ENCODE measurements at regions not wholly inside any gene's neighbourhood (a gene's known extent, or its start where the extent isn't known, plus 50 kb on each side); places are given as distances from the start of the nearest gene placed in this dataset.

- H3K79me2 ChIP-seq (ENCODE audit: insufficient read depth, low read length), result no peaks in the 10 kb centered on the region
- DNase-seq, result no peak
- no peak overlapping the region for H3K14ac ChIP-seq (ENCODE audit: insufficient read depth, low read length)
- H3T11ph ChIP-seq (ENCODE audit: low read length), result no peak overlapping the region
- no peak overlapping the region for H2BK15ac ChIP-seq (ENCODE audit: low read depth, low read length)
- no peak overlapping the region for H3K23ac ChIP-seq (ENCODE audit: insufficient read length, low read depth, low read length)
- H3K9ac ChIP-seq (ENCODE audit: extremely low read depth, insufficient read length, low read length), result no peak overlapping the region
- H3K4me2 ChIP-seq (ENCODE audit: insufficient read depth, insufficient read length, low read length), result no peak overlapping the region
- H3K4ac ChIP-seq (ENCODE audit: low read depth, low read length), result no peak overlapping the region
- no CpG with 5 or more reads among the region's 3 CpGs for WGBS (ENCODE audit: extremely low coverage, insufficient read length, low lambda C conversion rate)
- no peak overlapping the region for H2BK20ac ChIP-seq (ENCODE audit: low read depth, low read length, poor library complexity, severe bottlenecking)
- Mint-ChIP-seq H3K9me3 (no peaks in the 10 kb centered on the region), H3K4me1 (no peaks in the 10 kb centered on the region), H3K27ac (no peak overlapping the region), H3K4me3 (no peak overlapping the region), H3K36me3 (ENCODE audit: insufficient read depth in 1 of 3, low read depth in 3 of 3) (no peaks in the 10 kb centered on the region), H3K27me3 (ENCODE audit: low read depth) (no peaks in the 10 kb centered on the region)
- H3K27ac ChIP-seq (ENCODE audit: insufficient read length, low read depth, low read length), result no peak overlapping the region
- H3K27me3 ChIP-seq (ENCODE audit: insufficient read depth, low read length), result no peaks in the 10 kb centered on the region
- TF ChIP-seq, protein P1, sequence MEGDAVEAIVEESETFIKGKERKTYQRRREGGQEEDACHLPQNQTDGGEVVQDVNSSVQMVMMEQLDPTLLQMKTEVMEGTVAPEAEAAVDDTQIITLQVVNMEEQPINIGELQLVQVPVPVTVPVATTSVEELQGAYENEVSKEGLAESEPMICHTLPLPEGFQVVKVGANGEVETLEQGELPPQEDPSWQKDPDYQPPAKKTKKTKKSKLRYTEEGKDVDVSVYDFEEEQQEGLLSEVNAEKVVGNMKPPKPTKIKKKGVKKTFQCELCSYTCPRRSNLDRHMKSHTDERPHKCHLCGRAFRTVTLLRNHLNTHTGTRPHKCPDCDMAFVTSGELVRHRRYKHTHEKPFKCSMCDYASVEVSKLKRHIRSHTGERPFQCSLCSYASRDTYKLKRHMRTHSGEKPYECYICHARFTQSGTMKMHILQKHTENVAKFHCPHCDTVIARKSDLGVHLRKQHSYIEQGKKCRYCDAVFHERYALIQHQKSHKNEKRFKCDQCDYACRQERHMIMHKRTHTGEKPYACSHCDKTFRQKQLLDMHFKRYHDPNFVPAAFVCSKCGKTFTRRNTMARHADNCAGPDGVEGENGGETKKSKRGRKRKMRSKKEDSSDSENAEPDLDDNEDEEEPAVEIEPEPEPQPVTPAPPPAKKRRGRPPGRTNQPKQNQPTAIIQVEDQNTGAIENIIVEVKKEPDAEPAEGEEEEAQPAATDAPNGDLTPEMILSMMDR (conservative IDR thresholded peaks at IDR 0.05), result no peak
- H3K18ac ChIP-seq (ENCODE audit: insufficient read length, low read depth, low read length), result no peak overlapping the region
- no peak overlapping the region for H4K91ac ChIP-seq (ENCODE audit: insufficient read length, low read depth, low read length)
- no peak overlapping the region for H4K5ac ChIP-seq (ENCODE audit: insufficient read length, low read depth, low read length)
- no peaks in the 10 kb centered on the region for H3K9me3 ChIP-seq (ENCODE audit: control insufficient read depth, low read depth, low read length)
- H4K8ac ChIP-seq (replicated peaks; ENCODE audit: insufficient read length, low read depth, low read length), result no peak overlapping the region
- H4K20me1 ChIP-seq (ENCODE audit: control insufficient read depth, insufficient read depth, insufficient read length), result no peaks in the 10 kb centered on the region
- no peaks in the 10 kb centered on the region for H3K23me2 ChIP-seq (ENCODE audit: insufficient read length, low read depth, low read length, poor library complexity, severe bottlenecking)
- no peaks in the 10 kb centered on the region for H3K4me1 ChIP-seq (ENCODE audit: insufficient read depth, low read length)
- H2AFZ ChIP-seq (ENCODE audit: low read length), result no peak overlapping the region
- H2AK5ac ChIP-seq (ENCODE audit: insufficient read length, low read length), result no peak overlapping the region
- H3K56ac ChIP-seq (ENCODE audit: insufficient read length, low read depth, low read length), result no peak overlapping the region
- no peak overlapping the region for H2BK12ac ChIP-seq (ENCODE audit: insufficient read length, low read depth, low read length)
- no peaks in the 10 kb centered on the region for H3K79me1 ChIP-seq (ENCODE audit: insufficient read depth, low read depth, low read length, poor library complexity, severe bottlenecking)
- no peak overlapping the region for H2BK5ac ChIP-seq (ENCODE audit: insufficient read length, low read length)
- H2BK120ac ChIP-seq (ENCODE audit: low read depth, low read length, poor library complexity, severe bottlenecking), result no peak overlapping the region
These were observed 227.6 kb upstream of the SATB1 start for GRCh38 chr3:18652781-18653180.
